ENCODE measurements at regions not wholly inside any gene's neighbourhood (a gene's known extent, or its start where the extent isn't known, plus 50 kb on each side); places are given as distances from the start of the nearest gene placed in this dataset.

- TF ChIP-seq, protein P1, sequence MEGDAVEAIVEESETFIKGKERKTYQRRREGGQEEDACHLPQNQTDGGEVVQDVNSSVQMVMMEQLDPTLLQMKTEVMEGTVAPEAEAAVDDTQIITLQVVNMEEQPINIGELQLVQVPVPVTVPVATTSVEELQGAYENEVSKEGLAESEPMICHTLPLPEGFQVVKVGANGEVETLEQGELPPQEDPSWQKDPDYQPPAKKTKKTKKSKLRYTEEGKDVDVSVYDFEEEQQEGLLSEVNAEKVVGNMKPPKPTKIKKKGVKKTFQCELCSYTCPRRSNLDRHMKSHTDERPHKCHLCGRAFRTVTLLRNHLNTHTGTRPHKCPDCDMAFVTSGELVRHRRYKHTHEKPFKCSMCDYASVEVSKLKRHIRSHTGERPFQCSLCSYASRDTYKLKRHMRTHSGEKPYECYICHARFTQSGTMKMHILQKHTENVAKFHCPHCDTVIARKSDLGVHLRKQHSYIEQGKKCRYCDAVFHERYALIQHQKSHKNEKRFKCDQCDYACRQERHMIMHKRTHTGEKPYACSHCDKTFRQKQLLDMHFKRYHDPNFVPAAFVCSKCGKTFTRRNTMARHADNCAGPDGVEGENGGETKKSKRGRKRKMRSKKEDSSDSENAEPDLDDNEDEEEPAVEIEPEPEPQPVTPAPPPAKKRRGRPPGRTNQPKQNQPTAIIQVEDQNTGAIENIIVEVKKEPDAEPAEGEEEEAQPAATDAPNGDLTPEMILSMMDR (IDR thresholded peaks at IDR 0.05): no peak
- TF ChIP-seq POLR2A (IDR thresholded peaks at IDR 0.05): no peak
- H3K9me3 ChIP-seq: no peaks in the 10 kb centered on the region
- intact Hi-C loops (cut with DNase I; ENCODE audit: low total_unique reads): no loop called here
- H3K36me3 ChIP-seq: no peaks in the 10 kb centered on the region
- no peak overlapping the region for H3K4me3 ChIP-seq
- DNase-seq: no peak
- no peaks in the 10 kb centered on the region for H3K27me3 ChIP-seq
- H3K27ac ChIP-seq: no peak overlapping the region
- no peaks in the 10 kb centered on the region for H3K4me1 ChIP-seq
Measured at GRCh38 chr10:130982802-130983201, 328.7 kb downstream of the TCERG1L start.

- no peak for TF ChIP-seq POLR2A (IDR thresholded peaks at IDR 0.05)
- TF ChIP-seq, protein P1 (IDR thresholded peaks at IDR 0.05): no peak
- Histone ChIP-seq H3K27ac (no peak overlapping the region), H3K9me3 (no peaks in the 10 kb centered on the region), H3K36me3 (no peaks in the 10 kb centered on the region), H3K4me3 (no peak overlapping the region), H3K27me3 (no peaks in the 10 kb centered on the region), H3K4me1 (no peaks in the 10 kb centered on the region)
- intact Hi-C loops (cut with DNase I; ENCODE audit: low total_unique reads): no loop called here
- no peak for DNase-seq
Measured at GRCh38 chr10:130983749-130984148, 327.8 kb downstream of the TCERG1L start.

DNA sequence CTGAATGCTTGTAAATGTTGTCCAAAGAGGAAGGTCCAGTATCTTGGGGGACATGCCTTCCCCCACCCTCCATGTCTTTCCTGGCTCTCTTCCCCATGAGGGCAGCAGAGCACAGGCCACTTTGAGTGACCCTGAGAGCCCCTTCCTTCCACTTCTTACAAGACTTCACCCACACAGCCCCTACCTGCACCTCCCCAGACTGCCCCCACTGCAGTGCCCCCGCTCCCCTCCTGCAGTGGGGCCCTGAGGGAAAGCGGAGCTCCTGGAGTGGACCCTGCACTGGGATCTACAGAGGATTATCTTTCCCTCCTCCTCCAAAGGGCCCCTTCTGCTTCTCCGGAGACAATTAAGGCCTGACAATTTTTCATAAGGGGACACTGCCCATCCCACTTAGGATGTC is 326.8 kb downstream of the TCERG1L start:
- H3K36me3 ChIP-seq: no peaks in the 10 kb centered on the region
- H3K4me3 ChIP-seq: no peak overlapping the region
- no peak for TF ChIP-seq POLR2A (IDR thresholded peaks at IDR 0.05)
- TF ChIP-seq, protein P1 (IDR thresholded peaks at IDR 0.05): no peak
- intact Hi-C loops (cut with DNase I; ENCODE audit: low total_unique reads): no loop called here
- no peaks in the 10 kb centered on the region for H3K4me1 ChIP-seq
- no peak overlapping the region for H3K27ac ChIP-seq
- no peaks in the 10 kb centered on the region for H3K27me3 ChIP-seq
- H3K9me3 ChIP-seq: no peaks in the 10 kb centered on the region
- no peak for DNase-seq

- Histone ChIP-seq H3K9me3 (no peaks in the 10 kb centered on the region), H3K27me3 (no peaks in the 10 kb centered on the region), H3K36me3 (no peaks in the 10 kb centered on the region), H3K4me1 (no peaks in the 10 kb centered on the region), H3K4me3 (no peak overlapping the region), H3K27ac (no peak overlapping the region)
- intact Hi-C loops (cut with DNase I; ENCODE audit: low total_unique reads): no loop called here
- no peak for DNase-seq
- TF ChIP-seq POLR2A (IDR thresholded peaks at IDR 0.05): no peak
- TF ChIP-seq, protein P1 (IDR thresholded peaks at IDR 0.05): no peak
Measured at GRCh38 chr10:130985158-130985753, 326.3 kb downstream of the TCERG1L start.

- H3K4me1 ChIP-seq: no peaks in the 10 kb centered on the region
- no peak overlapping the region for H3K27ac ChIP-seq
- TF ChIP-seq, protein P1 (IDR thresholded peaks at IDR 0.05): no peak
- TF ChIP-seq POLR2A (IDR thresholded peaks at IDR 0.05): no peak
- intact Hi-C loops (cut with DNase I; ENCODE audit: low total_unique reads): no loop called here
- no peak overlapping the region for H3K4me3 ChIP-seq
- no peaks in the 10 kb centered on the region for H3K9me3 ChIP-seq
- DNase-seq: no peak
- H3K27me3 ChIP-seq: no peaks in the 10 kb centered on the region
- H3K36me3 ChIP-seq: no peaks in the 10 kb centered on the region
Measured at GRCh38 chr10:130986846-130987245, 324.7 kb downstream of the TCERG1L start.
